ENCODE measurements at regions not wholly inside any gene's neighbourhood (a gene's known extent, or its start where the extent isn't known, plus 50 kb on each side); places are given as distances from the start of the nearest gene placed in this dataset.

- no peak for TF ChIP-seq CTCF (IDR thresholded peaks at IDR 0.05)
- no peak for TF ChIP-seq POLR2A (IDR thresholded peaks at IDR 0.05)
Measured at GRCh38 chr3:168589376-168589775, 493.7 kb upstream of the GOLIM4 start.

Data from thyroid gland (tissue), 4 donors.